ENCODE measurements at regions not wholly inside any gene's neighbourhood (a gene's known extent, or its start where the extent isn't known, plus 50 kb on each side); places are given as distances from the start of the nearest gene placed in this dataset.

DNA sequence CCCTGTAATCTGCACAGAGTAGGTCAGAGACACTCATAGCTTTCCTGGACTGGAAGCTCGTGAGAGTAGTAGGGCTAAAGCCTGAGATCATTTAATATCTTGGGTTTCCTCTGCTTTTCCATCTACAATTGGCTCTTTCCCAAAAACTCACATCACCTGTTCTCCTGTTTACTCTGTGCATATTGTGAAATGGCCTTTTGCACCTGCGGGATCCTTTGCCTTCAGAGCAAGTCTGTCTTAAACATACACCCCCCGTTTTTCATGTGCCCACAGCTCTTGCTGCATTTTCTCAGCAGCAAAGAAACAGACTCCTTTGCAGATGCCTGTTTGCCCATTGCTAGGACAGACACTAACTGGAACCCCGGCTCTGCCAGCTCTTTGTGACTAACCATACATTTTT lies 608.3 kb upstream of the PCDH10 start:
- TF ChIP-seq, protein P1, sequence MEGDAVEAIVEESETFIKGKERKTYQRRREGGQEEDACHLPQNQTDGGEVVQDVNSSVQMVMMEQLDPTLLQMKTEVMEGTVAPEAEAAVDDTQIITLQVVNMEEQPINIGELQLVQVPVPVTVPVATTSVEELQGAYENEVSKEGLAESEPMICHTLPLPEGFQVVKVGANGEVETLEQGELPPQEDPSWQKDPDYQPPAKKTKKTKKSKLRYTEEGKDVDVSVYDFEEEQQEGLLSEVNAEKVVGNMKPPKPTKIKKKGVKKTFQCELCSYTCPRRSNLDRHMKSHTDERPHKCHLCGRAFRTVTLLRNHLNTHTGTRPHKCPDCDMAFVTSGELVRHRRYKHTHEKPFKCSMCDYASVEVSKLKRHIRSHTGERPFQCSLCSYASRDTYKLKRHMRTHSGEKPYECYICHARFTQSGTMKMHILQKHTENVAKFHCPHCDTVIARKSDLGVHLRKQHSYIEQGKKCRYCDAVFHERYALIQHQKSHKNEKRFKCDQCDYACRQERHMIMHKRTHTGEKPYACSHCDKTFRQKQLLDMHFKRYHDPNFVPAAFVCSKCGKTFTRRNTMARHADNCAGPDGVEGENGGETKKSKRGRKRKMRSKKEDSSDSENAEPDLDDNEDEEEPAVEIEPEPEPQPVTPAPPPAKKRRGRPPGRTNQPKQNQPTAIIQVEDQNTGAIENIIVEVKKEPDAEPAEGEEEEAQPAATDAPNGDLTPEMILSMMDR (conservative IDR thresholded peaks at IDR 0.05; ENCODE audit: low read depth, low read length), result no peak
- no peak for TF ChIP-seq EZH2 (IDR thresholded peaks at IDR 0.05; ENCODE audit: low read length, unreplicated experiment)
- TF ChIP-seq EZH2phosphoT487 (IDR thresholded peaks at IDR 0.05; ENCODE audit: borderline replicate concordance, low read length), result no peak
